H1 (cell line): ENCODE measurements at regions not wholly inside any gene's neighbourhood (a gene's known extent, or its start where the extent isn't known, plus 50 kb on each side); places are given as distances from the start of the nearest gene placed in this dataset.

Source experiments
- BACH1 ChIP-seq: IDR thresholded peaks from 2 replicates; pipeline ENCODE4 v1.6.1; 2012; ENCODE audit warnings: low read length, improper control_type of control experiment
- TF ChIP-seq, protein P1 (sequence below), 3 experiments: IDR thresholded peaks; 1 replicate in 2 of 3; 2 replicates in 1 of 3; pipeline versions ENCODE4 v1.5.1 to v1.6.1; 2011; ENCODE audit warnings: low read length in 3 of 3, mild to moderate bottlenecking in 3 of 3, inconsistent platforms in 2 of 3, low read depth in 1 of 3, moderate library complexity in 1 of 3; ENCODE audit not compliant: insufficient read depth in 1 of 3; ENCODE audit errors: control extremely low read depth in 1 of 3

DNA sequence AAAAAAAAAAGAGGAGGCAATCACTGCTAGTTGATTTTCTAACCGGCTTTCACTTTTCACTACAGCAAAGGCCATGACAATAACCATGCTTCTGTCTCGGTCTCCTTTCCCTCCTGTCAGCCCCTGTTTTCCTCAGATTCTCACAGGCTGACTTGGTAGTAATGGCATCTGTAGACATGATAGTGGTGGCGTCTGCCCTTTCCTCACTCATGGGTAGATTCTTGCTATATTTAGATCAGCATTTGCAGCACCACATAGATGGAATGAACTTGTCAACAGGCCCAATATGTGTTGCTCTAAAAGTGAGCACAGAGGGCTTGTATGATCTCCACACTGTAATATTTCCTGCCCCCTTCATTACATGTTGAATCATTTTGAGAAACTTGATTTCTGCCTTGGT lies 120.3 kb upstream of the FTMT start:
- TF ChIP-seq BACH1: no peak
- TF ChIP-seq, protein P1, sequence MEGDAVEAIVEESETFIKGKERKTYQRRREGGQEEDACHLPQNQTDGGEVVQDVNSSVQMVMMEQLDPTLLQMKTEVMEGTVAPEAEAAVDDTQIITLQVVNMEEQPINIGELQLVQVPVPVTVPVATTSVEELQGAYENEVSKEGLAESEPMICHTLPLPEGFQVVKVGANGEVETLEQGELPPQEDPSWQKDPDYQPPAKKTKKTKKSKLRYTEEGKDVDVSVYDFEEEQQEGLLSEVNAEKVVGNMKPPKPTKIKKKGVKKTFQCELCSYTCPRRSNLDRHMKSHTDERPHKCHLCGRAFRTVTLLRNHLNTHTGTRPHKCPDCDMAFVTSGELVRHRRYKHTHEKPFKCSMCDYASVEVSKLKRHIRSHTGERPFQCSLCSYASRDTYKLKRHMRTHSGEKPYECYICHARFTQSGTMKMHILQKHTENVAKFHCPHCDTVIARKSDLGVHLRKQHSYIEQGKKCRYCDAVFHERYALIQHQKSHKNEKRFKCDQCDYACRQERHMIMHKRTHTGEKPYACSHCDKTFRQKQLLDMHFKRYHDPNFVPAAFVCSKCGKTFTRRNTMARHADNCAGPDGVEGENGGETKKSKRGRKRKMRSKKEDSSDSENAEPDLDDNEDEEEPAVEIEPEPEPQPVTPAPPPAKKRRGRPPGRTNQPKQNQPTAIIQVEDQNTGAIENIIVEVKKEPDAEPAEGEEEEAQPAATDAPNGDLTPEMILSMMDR (IDR thresholded peaks at IDR 0.05; ENCODE audit: control extremely low read depth in 1 of 3, insufficient read depth in 1 of 3, low read depth in 1 of 3, low read length in 3 of 3): no peak
